NCI-H2107 treated with DMSO at 0.1 percent for 48 hours (cell line): ENCODE measurements at regions not wholly inside any gene's neighbourhood (a gene's known extent, or its start where the extent isn't known, plus 50 kb on each side); places are given as distances from the start of the nearest gene placed in this dataset.

ENCODE experiments used
- DNase-seq: peaks from one replicate; lab custom pipeline; 2025; ENCODE audit not compliant: unreplicated experiment; lab: John Stamatoyannopoulos, UW

DNA sequence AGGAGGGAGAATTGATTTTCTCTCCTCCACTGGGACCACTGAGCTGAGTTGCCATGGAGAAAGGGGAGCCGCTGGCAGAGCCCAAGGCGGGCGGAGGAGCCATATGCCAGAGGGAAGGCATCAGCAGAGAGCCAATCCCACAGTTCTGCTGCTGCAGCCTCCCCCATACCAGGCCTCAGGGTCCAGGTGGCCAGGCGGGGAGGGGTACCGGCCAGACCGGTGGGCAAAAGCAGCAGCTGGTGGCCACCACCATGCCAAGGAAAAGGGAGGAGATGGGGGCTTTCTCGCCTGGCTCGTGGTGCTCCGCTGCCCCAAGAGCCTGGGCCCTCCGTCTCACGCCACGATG lies 72.8 kb downstream of the PITPNM2 start:
- DNase-seq: no peak

DNA sequence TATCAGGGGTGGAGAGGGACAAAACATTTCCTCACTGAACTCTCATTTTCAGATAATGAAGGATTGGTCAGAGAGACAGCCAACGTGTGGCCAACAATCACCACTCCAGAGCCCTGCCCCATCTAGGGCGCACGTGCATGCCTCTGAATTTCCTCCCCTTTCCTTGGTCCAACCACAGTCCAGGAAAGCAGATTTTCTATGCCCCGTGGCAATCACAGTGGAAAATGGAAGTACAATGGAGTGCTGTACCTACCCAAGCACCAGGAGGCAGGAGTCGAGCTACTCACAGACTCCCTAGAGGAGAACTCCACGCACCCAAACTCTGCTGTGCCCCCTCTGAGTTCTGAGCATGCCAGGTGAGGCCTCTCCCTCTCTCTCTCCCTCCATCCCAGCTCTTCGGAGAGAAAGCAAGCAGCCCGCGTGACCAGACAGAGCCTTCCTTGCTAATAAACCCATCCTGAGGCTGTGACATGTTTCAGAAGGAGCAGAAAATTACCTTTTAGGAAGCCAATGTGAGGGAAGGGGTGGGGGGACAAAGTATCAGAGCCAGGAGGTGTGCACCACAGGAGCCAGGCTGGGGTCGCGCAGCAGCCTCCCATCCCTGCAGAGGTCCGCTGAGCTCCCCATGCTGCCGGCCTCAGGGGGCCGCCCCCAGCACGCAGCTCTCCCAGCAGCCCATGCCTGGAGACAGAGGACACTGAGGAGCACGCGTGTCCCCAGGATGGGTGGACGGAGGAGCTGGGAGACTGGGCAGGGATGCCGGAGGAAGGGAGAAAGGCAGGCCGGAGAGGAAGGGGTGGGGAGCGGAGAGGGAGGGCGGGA lies 73.4 kb downstream of the PITPNM2 start:
- DNase-seq: peak; percentile 55

DNA sequence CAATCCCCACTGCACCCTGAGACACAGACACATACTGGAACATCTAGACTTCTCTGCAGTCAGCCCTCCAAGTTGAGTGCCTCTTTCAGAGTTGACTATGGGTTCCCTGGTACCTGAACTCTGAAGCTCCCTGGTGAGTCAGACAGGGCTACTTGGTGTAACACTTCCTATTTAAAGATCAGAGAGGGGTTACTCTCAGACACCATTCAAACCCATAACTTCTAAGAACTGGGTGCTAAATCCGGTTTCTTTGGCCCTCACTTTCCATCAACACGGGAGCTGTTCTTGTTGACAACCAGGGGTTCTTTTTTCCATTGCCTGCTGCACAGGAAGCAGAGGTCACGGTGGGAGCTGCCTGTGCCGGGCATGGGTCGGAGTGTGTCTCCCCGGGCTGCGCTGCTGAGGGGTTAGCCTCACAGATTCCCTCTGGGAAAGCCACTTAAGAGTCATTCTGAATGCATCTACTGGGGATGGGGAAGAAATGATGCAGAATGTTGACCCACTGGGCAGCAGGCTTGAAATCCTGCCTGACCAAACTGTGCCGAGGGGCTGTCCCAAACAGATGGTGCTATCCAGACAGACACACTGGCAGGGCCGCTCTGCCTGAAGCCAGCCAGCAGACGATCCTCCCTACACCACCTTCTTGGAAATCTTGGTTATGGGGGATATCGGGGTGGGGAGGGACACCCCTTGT lies 74.1 kb downstream of the PITPNM2 start:
- no peak for DNase-seq

DNA sequence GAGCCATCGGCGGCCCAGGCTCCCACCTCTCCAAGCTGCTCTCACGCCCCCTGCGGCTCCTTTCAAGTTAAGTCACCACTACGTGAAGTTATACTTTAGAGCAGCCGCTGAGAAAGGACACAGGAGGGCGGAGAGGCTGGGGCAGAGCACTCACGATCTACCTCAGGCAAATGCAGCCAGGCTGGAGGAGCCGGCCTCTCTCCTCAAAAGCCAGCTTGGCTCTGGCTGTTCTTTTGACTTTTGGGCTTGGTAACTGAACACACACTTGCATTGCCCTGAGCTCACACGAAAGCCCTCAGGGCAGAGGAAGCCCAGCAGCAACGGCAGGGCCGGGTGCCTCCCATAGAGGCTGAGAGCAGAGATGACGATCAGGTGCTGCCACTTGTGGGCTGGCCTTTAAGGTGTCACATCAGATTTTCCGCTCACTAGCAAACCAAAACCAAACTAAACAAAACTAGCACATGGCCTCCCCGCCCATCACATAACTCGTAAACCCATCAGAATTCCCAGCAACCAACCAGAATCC lies 75.2 kb downstream of the PITPNM2 start:
- peak; percentile 86 for DNase-seq

DNA sequence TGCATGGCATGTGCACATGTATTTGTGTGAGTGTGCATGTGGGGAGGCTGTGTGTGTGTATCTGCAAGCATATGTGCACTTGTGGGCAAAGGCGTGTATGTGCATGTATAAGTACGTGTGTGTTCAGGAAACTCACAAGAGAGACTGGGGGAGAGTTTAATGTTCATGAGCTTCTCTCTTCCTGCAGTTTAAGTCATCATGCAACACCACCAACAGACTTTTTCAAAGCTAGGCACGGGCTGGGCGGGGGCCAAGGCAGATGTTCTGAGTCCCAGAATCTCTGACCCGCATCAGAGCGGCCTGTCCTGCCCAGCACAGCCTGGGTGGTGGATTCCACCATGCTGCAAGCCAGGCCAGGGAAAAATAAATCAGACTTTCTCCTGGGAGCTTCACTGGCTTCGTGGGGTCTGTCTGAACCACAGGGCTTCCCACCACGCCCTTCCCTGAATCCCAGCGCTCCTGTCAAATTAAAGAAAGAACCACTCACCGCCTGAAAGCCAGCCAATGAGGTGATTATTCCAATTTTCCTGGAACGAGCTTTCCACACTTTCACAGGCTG lies 75.7 kb downstream of the PITPNM2 start:
- DNase-seq: no peak

DNA sequence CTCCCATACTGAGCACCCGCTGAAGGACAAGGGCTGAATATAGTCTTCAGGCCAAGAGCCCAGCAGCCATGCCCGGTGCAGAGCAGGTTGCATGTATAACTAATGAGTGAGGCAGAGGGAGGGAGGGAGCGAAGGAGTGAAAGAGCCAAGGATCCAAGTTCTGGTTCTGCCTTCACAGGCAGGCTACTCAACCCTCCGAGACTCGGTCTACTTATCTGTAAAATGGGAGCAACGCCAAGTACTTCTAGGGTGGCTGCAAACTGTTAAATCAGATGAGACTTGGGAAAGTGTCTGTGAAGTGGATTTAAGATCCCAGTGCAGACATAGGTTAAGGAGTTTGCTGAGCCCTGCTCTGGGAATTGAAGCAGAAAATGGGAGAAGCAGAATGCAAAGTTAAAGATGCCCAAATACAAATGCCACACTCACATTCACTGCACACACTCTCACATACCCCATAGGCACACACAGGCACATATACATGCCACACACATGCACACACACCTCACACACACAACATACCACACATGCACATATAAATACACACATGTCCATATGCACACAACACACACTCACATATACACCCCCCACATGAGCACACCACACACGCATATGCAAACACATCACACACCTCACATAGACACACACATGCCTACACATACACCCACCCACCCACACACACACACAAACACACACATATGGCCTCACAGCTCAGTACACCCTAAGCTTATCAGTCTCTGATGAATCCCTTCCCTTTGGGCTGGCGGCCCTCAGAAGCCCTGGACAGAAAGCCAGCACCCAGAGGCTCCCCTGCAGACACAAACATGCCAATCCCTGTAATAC lies 76.7 kb downstream of the PITPNM2 start:
- no peak for DNase-seq

DNA sequence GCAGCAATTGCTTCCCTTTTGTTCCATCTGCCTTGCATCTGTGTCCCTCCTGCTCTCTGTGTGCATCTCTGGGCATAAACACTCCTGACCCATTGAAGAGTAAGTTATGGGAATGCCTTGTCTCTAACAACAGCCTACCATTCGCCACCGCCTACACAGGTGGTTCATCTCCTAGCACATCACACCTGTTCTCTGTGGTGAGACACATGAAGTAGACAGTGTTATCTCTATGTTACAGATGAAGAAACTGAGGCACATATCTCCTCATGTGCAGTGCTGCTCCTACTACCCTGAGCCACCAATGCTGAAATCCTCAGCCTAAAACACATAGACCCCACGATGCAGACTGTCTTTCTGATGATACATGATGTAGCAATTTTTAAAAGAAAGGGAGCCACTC lies 77.6 kb downstream of the PITPNM2 start:
- DNase-seq: no peak

DNA sequence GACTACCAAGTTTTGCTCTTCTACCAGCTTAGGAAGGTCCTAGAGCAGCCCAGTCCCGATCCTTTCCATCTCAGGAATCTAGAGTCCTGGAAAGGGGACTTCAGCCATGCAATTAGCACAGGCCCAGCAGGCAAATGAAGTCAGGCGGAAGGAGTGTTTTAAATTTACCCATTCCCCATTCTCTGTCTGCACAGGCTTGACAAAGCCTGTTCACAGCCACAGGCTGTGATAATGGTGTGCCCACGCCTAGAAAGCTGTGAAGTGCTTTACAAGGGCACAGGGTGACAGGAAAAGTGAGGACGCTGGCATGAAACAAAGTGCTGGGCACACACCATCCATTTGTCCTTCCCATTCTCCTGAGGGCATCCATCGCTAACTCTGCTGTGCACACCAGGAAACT lies 79.0 kb downstream of the PITPNM2 start:
- DNase-seq: peak; percentile 46

DNA sequence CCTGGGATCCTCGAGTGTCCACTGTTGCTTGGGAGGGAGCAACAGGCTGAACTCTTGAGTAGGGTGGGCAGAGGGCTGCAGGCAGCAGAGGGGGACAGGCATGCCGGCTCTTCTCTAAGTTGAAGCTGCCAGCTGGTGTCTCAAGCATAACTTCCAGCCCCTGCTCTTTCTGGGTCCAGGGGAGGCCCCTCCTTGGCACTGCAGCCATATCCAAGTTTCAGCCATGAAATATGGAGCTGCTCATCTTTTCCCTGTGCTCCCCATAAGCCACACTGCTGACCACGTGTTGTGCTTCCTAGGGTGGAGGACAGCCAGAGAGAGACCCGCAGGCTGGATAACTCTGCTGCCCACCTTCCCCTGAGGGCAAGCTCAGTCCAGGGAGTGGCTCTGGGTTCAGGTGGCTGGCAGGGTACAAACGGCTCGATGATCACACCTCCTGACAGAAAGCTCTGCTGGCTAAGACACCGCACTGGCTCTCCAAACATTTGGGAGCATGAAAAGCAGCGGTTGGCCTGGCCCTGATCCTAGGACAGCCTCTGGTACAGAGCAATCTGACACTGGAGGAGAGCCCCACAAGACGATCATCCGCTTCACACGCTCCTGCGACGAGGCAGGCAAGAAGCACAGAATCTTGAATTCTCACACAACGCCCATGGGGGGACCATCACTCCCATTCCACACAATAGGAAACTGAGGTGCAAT lies 79.6 kb downstream of the PITPNM2 start:
- DNase-seq: no peak

DNA sequence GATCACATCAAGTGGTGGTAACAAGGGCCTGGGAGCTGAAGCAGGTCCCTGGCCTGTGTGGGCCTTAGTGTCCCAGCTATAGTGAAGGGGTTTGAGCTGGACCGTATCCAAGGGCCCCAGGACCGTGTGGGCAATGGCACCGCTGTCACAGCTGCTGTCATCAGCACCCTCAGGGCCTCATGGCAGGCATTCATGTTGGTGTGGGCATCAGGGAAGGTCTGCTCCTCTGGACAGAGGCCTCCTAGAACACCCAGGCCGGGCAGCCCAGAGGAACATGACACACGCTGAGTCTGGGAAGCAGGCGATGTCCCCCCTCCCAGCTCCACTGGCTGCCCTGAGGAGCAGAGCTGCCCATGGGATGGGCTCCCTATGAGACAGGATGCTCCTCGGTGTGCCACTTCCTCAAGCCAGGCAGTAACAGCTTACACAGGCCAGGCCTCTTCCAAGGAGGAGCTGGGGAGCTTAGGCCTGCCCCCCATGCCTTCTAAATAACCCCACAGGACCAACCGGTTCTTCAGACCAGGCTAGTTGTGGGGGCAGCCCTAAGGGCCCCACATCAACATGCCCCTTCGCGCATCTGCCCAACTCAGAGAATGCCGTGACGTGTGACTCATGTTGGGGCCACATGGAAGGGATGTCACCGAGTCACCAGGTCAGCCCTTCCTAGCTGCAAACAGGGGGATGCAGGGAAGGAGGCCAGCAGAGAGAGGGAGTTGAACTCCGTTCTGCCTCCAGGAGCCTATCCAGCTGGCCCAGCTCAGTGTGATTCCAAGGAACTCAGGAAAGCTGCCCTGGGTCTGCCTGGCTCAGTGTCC lies 80.4 kb downstream of the PITPNM2 start:
- no peak for DNase-seq

DNA sequence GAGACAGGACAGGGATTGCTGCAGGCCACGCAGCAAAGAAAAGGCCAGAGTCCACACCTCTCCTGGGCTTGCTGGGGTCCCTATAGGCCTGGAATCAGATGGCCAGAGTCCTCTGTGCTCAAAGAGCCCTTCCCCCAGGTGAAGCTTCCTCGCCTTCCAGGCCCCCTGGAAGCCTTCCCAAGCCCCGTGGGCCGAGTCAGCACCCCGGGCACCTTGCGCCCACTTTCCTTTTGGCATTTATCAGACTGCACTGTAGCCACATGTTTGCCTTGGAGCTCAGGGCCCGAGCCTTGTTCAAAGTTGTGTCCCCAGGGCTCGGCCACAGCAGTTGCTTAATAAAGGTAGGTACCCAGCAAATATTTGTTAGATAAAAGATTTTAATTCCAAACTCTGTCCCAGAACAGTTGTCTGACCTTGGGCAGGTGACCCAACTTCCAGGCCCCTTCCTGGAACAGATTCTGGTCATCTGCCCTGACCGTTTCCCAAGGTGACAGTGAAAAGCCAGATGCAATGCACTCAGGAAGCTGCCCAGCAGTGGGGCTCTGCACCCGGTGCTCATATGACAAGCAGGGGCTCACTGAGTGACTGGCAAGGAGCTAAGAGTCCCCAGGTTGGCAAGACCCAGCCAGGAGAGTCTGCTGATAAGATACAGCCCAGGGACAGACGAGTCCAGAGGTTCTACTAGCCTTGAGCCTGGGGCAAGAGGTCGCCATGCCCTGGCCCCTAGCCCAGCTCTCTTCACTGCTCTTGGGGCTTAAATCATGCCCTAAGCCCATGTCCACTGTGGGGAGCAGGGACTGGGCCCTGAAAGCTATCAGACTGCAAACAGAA lies 81.2 kb downstream of the PITPNM2 start:
- DNase-seq: no peak

DNA sequence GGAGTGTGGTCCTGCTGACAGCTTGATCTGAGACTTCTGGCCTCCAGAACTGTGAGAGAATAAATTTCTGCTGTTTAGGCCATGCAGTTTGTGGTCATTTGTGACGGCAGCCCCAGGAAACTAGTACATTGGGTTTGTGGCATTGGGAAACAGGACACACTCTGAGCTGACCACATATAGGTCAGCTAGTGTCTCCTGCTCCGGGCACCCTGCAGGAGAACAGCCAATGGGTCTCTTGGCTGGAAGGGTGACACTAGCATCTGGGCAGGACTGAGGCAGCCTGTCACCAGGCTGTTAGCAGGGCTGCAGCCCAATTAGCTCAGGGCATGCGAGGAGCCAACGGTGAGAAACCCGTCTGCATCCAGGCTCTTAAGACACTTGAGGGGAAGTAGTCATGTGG lies 83.2 kb downstream of the PITPNM2 start:
- DNase-seq: no peak

DNA sequence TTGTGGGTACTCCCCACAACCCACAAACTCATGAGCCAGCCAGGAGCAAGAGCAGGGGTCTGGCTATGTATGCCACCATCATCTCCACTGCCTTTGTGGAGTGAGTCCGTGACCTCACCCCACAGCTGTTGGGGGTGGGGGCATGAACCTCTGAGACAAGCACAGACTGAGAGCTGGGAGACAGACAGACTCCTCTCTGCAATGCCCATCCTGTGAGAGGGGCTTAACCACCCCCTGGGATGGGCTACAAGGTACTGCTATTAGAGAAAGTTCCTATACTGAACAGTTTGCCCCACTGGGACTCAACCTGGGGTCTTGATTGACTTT lies 84.5 kb downstream of the PITPNM2 start:
- DNase-seq: no peak

DNA sequence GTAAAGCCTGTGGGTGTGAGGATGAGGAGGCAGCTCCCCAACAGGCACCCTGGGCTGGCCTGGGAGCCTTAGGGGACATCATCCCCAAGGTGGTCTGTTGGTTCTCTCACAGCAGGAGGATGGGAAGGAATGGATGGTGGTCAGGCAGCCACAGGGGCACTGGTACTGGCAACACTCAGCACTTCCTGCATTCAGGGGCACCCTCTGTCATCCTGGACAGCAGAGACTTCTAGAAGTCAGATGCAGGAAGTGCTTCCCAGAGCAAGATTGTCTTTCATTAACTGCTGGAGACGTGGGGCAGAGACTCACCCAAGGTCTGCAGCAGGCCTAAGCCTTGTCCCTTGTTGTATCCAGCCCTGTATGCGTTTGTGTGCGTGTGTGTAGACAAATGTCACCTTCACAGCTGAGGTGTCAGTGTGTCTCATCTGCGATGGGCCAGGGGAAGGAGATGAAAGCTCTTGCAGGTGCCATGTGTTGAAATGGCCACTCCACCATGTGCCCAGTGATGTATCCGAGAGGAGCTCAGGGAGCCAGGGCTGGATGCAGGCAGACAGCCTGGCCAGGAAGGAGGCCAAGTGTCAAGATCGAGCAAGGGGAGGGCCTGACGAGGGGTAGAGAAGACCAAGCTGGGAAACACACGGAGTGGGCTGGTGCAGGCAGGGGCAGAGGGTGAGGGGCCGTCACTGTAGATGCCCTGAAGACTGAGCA lies 85.1 kb downstream of the PITPNM2 start:
- no peak for DNase-seq

DNA sequence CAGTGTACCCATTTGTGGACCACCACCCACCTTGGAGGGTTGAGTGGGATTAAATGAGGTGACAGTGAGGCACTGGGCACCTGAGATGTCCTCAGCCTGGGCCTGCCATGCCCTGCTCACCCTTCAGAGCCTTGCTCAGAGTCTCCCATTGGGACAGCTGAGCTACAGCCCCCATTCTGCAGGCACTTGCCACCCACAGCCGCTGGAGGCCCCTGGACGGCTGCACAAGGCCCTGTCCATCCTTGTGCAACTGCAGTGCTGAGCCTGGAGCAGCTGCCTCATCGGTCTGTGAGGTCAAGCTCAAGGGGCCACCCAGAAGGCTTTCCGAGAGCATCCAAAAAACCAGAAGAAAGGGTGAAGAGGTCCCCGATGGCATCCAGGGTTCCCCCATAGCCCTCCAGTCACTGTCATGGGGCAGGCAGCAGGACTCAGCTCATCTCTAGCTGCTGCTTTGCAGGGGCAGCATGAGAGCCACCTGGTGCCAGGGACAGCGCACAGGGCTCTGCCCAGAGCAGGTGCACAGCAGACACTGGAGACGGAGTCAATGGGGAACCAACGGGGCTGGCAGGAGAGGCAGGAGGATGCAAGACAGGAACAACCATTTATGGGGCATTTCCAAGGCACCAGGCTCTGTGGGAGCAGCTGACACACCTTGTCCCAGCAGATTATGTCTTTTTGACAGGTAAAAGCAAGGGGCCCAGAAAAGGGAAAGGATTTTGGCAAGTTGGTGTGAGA lies 84.6 kb downstream of the ARL6IP4 start:
- peak; percentile 89 for DNase-seq

DNA sequence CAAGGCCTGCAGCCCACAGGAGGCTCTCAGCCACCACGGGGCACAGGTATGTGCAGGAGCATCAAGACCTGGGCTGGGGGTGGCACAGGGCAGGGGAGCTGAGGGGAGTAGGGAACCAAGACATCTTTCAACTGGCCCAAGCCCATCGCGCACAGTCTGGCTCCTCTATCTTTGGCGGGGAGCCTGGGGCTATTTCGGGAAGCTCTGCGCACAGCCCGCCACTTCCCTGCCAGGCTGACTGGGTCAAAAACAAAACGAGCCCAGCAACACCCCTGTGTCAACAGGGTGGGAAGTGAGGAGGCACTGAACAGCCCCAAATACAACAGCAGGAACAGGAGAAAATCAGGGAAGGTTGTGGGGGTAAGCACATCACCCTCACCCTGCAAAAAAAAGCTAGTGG lies 83.9 kb downstream of the ARL6IP4 start:
- DNase-seq: no peak

DNA sequence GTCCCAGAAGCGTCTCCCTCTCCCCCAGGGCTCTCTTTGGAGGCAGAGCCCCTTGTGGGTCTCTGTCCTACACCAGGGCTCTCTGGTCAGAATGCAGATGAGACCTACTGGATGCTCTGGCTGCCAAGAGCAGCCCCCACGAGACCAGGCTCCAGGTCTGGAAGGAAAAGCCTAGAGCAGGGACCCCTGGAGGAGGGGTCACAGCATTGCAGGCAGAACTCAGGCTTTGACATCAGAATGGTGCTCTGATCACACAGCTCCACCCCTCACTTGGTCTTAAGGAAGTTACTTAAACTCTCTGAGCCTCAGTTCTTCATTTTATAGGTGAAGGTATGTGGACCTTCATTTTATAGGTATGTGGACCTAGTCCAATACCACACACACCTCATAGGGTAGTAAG lies 83.1 kb downstream of the ARL6IP4 start:
- DNase-seq: no peak
